ENCODE measurements at regions not wholly inside any gene's neighbourhood (a gene's known extent, or its start where the extent isn't known, plus 50 kb on each side); places are given as distances from the start of the nearest gene placed in this dataset.

- TF ChIP-seq, protein P1, sequence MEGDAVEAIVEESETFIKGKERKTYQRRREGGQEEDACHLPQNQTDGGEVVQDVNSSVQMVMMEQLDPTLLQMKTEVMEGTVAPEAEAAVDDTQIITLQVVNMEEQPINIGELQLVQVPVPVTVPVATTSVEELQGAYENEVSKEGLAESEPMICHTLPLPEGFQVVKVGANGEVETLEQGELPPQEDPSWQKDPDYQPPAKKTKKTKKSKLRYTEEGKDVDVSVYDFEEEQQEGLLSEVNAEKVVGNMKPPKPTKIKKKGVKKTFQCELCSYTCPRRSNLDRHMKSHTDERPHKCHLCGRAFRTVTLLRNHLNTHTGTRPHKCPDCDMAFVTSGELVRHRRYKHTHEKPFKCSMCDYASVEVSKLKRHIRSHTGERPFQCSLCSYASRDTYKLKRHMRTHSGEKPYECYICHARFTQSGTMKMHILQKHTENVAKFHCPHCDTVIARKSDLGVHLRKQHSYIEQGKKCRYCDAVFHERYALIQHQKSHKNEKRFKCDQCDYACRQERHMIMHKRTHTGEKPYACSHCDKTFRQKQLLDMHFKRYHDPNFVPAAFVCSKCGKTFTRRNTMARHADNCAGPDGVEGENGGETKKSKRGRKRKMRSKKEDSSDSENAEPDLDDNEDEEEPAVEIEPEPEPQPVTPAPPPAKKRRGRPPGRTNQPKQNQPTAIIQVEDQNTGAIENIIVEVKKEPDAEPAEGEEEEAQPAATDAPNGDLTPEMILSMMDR (IDR thresholded peaks at IDR 0.05), result no peak
- TF ChIP-seq POLR2A (IDR thresholded peaks at IDR 0.05), result no peak
These were observed 65.4 kb upstream of the C3orf80 start for GRCh38 chr3:160159806-160160205.
